Chondrocyte (in vitro differentiated cells): ENCODE measurements at regions not wholly inside any gene's neighbourhood (a gene's known extent, or its start where the extent isn't known, plus 50 kb on each side); places are given as distances from the start of the nearest gene placed in this dataset.
A peak's percentile ranks its signal among the peaks of the same experiment; 100 is the strongest.

Experiments used
- DNase-seq: peaks from one replicate; pipeline ENCODE4 v3.0.0; 2021; ENCODE audit warnings: mixed read lengths, low spot score
- H3K27ac Mint-ChIP-seq: one replicate; pipeline ENCODE4 v1.8.0; 2021; ENCODE audit warnings: mild to moderate bottlenecking, moderate library complexity, mixed read lengths; ENCODE audit not compliant: unreplicated experiment
- H3K27me3 Mint-ChIP-seq: 2 replicates; pipeline ENCODE4 v1.8.0; 2021; ENCODE audit warnings: low read depth, mixed read lengths
- H3K36me3 Mint-ChIP-seq: 2 replicates; pipeline ENCODE4 v1.8.0; 2021; ENCODE audit warnings: low read depth, mixed read lengths
- H3K4me1 Mint-ChIP-seq: 2 replicates; pipeline ENCODE4 v1.8.0; 2021; ENCODE audit warnings: low read depth, mild to moderate bottlenecking, mixed read lengths
- H3K4me3 Mint-ChIP-seq: one replicate; pipeline ENCODE4 v1.8.0; 2021; ENCODE audit warnings: mild to moderate bottlenecking, moderate library complexity, mixed read lengths; ENCODE audit not compliant: unreplicated experiment
- H3K9me3 Mint-ChIP-seq: 2 replicates; pipeline ENCODE4 v1.8.0; 2021; ENCODE audit warnings: low read depth, mixed read lengths
- CTCF ChIP-seq: fragments of 200-600 bp; sonication (generic); IDR thresholded peaks from 2 replicates; pipeline ENCODE4 v1.5.0; 2021; ENCODE audit warnings: antibody characterized with exemption, mild to moderate bottlenecking, moderate library complexity

- Mint-ChIP-seq H3K36me3 (peaks cover 1% of the 10 kb centered on the region), H3K4me1 (peaks cover 28% of the 10 kb centered on the region), H3K4me3 (no peak overlapping the region), H3K9me3 (peaks cover 13% of the 10 kb centered on the region), H3K27me3 (no peaks in the 10 kb centered on the region), H3K27ac (peak overlapping the region; percentile 65)
- no peak for DNase-seq
- TF ChIP-seq CTCF, result no peak
Measured at GRCh38 chr13:74443631-74444030, 309.4 kb upstream of the KLF12 start.

DNA sequence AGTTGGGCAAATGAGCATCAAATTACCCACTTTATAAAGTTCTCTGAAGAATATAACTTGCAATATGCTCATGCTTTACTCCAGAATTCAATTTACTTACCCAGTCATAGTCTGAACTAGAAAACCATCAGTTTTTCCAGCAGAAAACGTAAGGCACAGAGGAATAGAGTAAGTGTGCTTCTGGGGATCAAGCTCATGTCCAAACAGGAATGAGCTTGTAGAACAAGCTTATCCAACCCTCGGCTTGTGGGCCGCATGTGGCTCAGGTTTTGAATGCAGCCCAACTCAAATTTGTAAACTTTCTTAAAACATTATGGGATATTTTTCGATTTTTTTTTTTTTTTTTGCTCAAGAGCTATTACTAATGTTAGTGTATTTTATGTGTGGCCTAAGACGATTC, 308.5 kb upstream of the KLF12 start:
- peak overlapping the region; percentile 49 for H3K27ac Mint-ChIP-seq
- H3K9me3 Mint-ChIP-seq, result peaks cover 13% of the 10 kb centered on the region
- no peaks in the 10 kb centered on the region for H3K27me3 Mint-ChIP-seq
- peaks cover 1% of the 10 kb centered on the region for H3K36me3 Mint-ChIP-seq
- TF ChIP-seq CTCF, result no peak
- H3K4me3 Mint-ChIP-seq, result no peak overlapping the region
- no peak for DNase-seq
- peaks cover 28% of the 10 kb centered on the region for H3K4me1 Mint-ChIP-seq

DNA sequence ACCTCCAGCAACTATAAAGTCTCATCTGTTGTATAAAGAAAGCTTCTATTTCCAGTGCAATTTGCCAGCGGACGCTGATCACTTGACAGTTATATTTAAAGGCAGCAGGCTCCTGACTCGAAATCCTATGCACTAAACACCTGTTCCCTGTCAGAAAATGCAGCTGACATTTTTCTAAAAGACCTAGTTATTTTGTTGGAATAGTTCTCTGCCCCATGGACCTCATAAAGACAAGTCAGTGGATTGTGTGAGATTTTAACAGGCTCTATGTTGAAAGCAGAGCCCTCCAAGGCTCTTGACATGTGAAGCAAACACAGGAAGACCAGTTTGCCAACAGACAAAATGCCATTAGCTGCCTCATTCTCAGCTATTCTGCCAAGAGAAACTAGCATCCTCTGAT, 304.7 kb upstream of the KLF12 start:
- Mint-ChIP-seq H3K4me3 (no peak overlapping the region), H3K36me3 (peaks cover 1% of the 10 kb centered on the region), H3K4me1 (peaks cover 18% of the 10 kb centered on the region), H3K9me3 (peaks cover 13% of the 10 kb centered on the region), H3K27ac (no peak overlapping the region), H3K27me3 (no peaks in the 10 kb centered on the region)
- no peak for DNase-seq
- no peak for TF ChIP-seq CTCF

DNA sequence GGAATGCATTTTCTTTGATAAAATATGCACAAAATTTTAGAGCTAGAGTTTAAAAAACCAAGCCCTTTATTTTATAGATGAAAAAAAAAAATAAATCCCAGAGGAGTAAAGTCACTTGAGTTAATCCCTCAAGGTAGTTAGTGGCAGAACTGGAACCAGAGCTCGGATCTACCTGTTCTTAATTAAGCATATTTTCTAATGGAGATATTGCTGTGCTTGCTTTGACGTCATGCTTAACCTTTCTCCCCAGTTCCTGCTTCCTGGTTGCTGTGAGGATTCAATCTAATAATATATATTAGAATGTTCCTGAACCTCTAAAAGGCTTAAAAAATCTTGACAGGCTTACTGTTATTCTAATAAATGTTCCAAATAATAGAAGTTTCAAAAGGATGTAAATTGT, 300.6 kb upstream of the KLF12 start:
- Mint-ChIP-seq H3K4me3 (no peak overlapping the region), H3K9me3 (no peaks in the 10 kb centered on the region), H3K27ac (no peak overlapping the region)

DNA sequence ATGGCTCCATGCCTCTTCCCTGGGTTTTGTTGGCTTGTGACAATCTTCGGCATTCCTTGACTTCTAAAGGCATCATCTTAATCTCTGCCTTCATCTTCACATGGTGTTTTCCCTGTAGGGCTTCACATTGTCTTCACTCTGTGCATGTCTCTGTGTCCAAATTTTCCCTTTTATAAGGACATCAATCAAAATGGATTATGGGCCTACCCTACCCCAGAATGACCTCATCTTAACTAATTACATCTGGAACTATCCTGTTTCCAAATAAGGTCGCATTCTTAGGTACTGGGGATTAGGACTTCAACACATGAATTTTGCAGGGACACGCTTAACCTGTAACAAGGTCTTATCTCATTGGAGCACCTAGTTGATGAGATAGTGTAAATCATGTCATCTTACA, 290.3 kb upstream of the KLF12 start:
- no peak for TF ChIP-seq CTCF
- Mint-ChIP-seq H3K27me3 (no peaks in the 10 kb centered on the region), H3K4me3 (no peak overlapping the region), H3K9me3 (no peaks in the 10 kb centered on the region), H3K4me1 (peaks cover 4% of the 10 kb centered on the region), H3K36me3 (no peaks in the 10 kb centered on the region), H3K27ac (no peak overlapping the region)
- no peak for DNase-seq

More for the DNA sequence above, 300.6 kb upstream of the KLF12 start:
- no peak for DNase-seq
- Mint-ChIP-seq H3K4me1 (peaks cover 8% of the 10 kb centered on the region), H3K27me3 (no peaks in the 10 kb centered on the region), H3K36me3 (no peaks in the 10 kb centered on the region)
- no peak for TF ChIP-seq CTCF
